Neural progenitor cell (in vitro differentiated cells): ENCODE measurements at regions not wholly inside any gene's neighbourhood (a gene's known extent, or its start where the extent isn't known, plus 50 kb on each side); places are given as distances from the start of the nearest gene placed in this dataset.

Source experiments
- DNase-seq: peaks from one replicate; pipeline ENCODE4 v3.0.0-alpha.2; 2016; ENCODE audit warnings: low spot score
- H2AFZ ChIP-seq: fragments of 200-600 bp; sonication (generic); replicated peaks from 2 replicates; pipeline ENCODE4 v1.6.1; 2016; ENCODE audit warnings: antibody characterized with exemption
- H3F3A ChIP-seq: fragments of 200-600 bp; sonication (generic); 2 replicates; pipeline ENCODE4 v1.6.1; 2016; ENCODE audit warnings: antibody characterized with exemption, low read depth
- H3K27ac ChIP-seq: fragments of 200-600 bp; sonication (generic); 2 replicates; pipeline ENCODE4 v1.5.1; 2016; ENCODE audit warnings: mild to moderate bottlenecking
- H3K27me3 ChIP-seq: fragments of 200-600 bp; sonication (generic); 2 replicates; pipeline ENCODE4 v1.6.1; 2016; ENCODE audit warnings: mild to moderate bottlenecking, moderate library complexity
- H3K36me3 ChIP-seq: fragments of 200-600 bp; sonication (generic); 2 replicates; pipeline ENCODE4 v1.5.1; 2016
- H3K4me1 ChIP-seq: fragments of 200-600 bp; sonication (generic); 2 replicates; pipeline ENCODE4 v1.6.1; 2016; ENCODE audit warnings: mixed run types
- H3K4me2 ChIP-seq: fragments of 200-600 bp; sonication (generic); 2 replicates; pipeline ENCODE4 v1.6.1; 2016
- H3K4me3 ChIP-seq: fragments of 200-600 bp; sonication (generic); 2 replicates; pipeline ENCODE4 v1.5.1; 2016
- H3K79me2 ChIP-seq: fragments of 200-600 bp; sonication (generic); 2 replicates; pipeline ENCODE4 v1.6.1; 2016; ENCODE audit warnings: low read depth
- H3K9ac ChIP-seq: fragments of 200-600 bp; sonication (generic); 2 replicates; pipeline ENCODE4 v1.6.1; 2016
- H3K9me3 ChIP-seq: fragments of 200-600 bp; sonication (generic); 2 replicates; pipeline ENCODE4 v1.5.1; 2016; ENCODE audit warnings: low read depth
- H4K20me1 ChIP-seq: fragments of 200-600 bp; sonication (generic); 2 replicates; pipeline ENCODE4 v1.6.1; 2016; ENCODE audit warnings: low read depth
- H3K27ac Mint-ChIP-seq: 3 replicates; pipeline ENCODE4 v1.8.0; 2021; ENCODE audit warnings: mixed read lengths
- H3K27me3 Mint-ChIP-seq: 2 replicates; pipeline ENCODE4 v1.8.0; 2022; ENCODE audit warnings: low read depth, mild to moderate bottlenecking, inconsistent platforms, moderate library complexity, mixed read lengths; ENCODE audit not compliant: insufficient read depth
- H3K36me3 Mint-ChIP-seq: 3 replicates; pipeline ENCODE4 v1.8.0; 2021; ENCODE audit warnings: mixed read lengths
- H3K4me1 Mint-ChIP-seq: 3 replicates; pipeline ENCODE4 v1.8.0; 2021; ENCODE audit warnings: mixed read lengths
- H3K4me3 Mint-ChIP-seq: 3 replicates; pipeline ENCODE4 v1.8.0; 2021; ENCODE audit warnings: mild to moderate bottlenecking, moderate library complexity, mixed read lengths
- H3K9me3 Mint-ChIP-seq: 3 replicates; pipeline ENCODE4 v1.8.0; 2020; ENCODE audit warnings: mixed read lengths
- EZH2 ChIP-seq: fragments of 200-600 bp; sonication (generic); IDR thresholded peaks from 2 replicates; pipeline ENCODE4 v1.6.1; 2017; ENCODE audit warnings: antibody characterized with exemption, mild to moderate bottlenecking, moderate library complexity
- EZH2phosphoT487 ChIP-seq: fragments of 200-600 bp; sonication (generic); IDR thresholded peaks from 2 replicates; pipeline ENCODE4 v1.6.1; 2017; ENCODE audit warnings: antibody characterized with exemption
- TF ChIP-seq, protein P1 (sequence below): fragments of 200-600 bp; sonication (generic); IDR thresholded peaks from 2 replicates; pipeline ENCODE4 v1.5.1; 2017; ENCODE audit warnings: antibody characterized with exemption, mild to moderate bottlenecking

DNA sequence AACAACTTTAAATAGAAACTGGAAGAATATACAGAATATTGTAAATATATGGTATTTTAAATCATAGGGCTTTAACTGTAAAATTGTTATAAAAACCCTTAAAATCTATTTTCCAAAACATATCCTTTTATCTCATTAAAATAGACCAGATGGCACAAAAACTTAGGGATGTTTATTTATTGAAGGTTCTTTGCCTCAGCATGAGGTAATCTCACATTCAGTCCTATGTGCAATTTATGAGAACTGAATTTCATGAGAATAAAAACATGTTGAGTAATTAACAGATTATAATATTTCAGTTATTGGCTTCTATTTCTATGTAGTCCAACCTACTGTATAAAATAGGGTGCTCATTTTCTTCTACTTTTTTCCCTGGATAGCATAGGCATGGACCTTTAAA is 329.2 kb upstream of the PRR16 start:
- H3K4me2 ChIP-seq = no peak overlapping the region
- H3K36me3 Mint-ChIP-seq = peaks cover 2% of the 10 kb centered on the region
- H3K4me1 Mint-ChIP-seq = peaks cover 2% of the 10 kb centered on the region
- no peak overlapping the region for H3K27ac ChIP-seq
- no peak overlapping the region for H3K27ac Mint-ChIP-seq
- H3K27me3 ChIP-seq = no peaks in the 10 kb centered on the region
- no peaks in the 10 kb centered on the region for H3F3A ChIP-seq
- H3K4me3 ChIP-seq = no peak overlapping the region
- no peaks in the 10 kb centered on the region for H3K27me3 Mint-ChIP-seq
- H3K36me3 ChIP-seq = no peaks in the 10 kb centered on the region
- H3K9ac ChIP-seq = no peak overlapping the region
- H3K9me3 Mint-ChIP-seq = peaks cover 6% of the 10 kb centered on the region
- TF ChIP-seq, protein P1, sequence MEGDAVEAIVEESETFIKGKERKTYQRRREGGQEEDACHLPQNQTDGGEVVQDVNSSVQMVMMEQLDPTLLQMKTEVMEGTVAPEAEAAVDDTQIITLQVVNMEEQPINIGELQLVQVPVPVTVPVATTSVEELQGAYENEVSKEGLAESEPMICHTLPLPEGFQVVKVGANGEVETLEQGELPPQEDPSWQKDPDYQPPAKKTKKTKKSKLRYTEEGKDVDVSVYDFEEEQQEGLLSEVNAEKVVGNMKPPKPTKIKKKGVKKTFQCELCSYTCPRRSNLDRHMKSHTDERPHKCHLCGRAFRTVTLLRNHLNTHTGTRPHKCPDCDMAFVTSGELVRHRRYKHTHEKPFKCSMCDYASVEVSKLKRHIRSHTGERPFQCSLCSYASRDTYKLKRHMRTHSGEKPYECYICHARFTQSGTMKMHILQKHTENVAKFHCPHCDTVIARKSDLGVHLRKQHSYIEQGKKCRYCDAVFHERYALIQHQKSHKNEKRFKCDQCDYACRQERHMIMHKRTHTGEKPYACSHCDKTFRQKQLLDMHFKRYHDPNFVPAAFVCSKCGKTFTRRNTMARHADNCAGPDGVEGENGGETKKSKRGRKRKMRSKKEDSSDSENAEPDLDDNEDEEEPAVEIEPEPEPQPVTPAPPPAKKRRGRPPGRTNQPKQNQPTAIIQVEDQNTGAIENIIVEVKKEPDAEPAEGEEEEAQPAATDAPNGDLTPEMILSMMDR = no peak
- TF ChIP-seq EZH2 (no peak), EZH2phosphoT487 (no peak)
- no peaks in the 10 kb centered on the region for H4K20me1 ChIP-seq
- no peak for DNase-seq
- H3K79me2 ChIP-seq = no peaks in the 10 kb centered on the region
- H3K9me3 ChIP-seq = no peaks in the 10 kb centered on the region
- H2AFZ ChIP-seq = no peak overlapping the region
- H3K4me1 ChIP-seq = no peaks in the 10 kb centered on the region
- no peak overlapping the region for H3K4me3 Mint-ChIP-seq

DNA sequence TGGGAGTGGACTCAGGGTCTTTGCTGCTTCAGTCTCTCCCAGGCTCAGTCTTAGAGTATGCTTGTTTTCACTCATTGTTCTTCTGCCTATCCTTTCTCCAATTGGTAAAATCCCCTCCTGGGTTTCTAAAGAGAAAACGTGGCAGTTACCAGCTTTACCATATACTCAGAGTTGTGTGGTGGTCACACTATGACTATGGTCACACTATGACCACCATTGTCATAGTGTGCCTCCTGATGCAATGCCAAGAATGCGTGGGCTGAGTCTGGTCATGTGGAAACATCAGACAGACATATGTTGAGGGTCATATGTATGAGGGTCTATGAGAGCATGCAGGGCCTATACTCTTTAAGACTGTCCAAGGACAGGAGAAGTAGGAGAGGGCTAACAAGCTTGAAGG is 326.5 kb upstream of the PRR16 start:
- Histone ChIP-seq H2AFZ (no peak overlapping the region), H4K20me1 (no peaks in the 10 kb centered on the region), H3K4me2 (no peak overlapping the region), H3K9me3 (no peaks in the 10 kb centered on the region), H3K27me3 (no peaks in the 10 kb centered on the region), H3K9ac (no peak overlapping the region), H3K4me1 (no peaks in the 10 kb centered on the region), H3K27ac (no peak overlapping the region), H3F3A (no peaks in the 10 kb centered on the region), H3K4me3 (no peak overlapping the region), H3K79me2 (no peaks in the 10 kb centered on the region), H3K36me3 (no peaks in the 10 kb centered on the region)
- Mint-ChIP-seq H3K4me3 (no peak overlapping the region), H3K27me3 (no peaks in the 10 kb centered on the region), H3K36me3 (peaks cover 2% of the 10 kb centered on the region), H3K4me1 (peaks cover 2% of the 10 kb centered on the region), H3K9me3 (peaks cover 2% of the 10 kb centered on the region), H3K27ac (no peak overlapping the region)
- no peak for DNase-seq
- TF ChIP-seq EZH2phosphoT487 = no peak

DNA sequence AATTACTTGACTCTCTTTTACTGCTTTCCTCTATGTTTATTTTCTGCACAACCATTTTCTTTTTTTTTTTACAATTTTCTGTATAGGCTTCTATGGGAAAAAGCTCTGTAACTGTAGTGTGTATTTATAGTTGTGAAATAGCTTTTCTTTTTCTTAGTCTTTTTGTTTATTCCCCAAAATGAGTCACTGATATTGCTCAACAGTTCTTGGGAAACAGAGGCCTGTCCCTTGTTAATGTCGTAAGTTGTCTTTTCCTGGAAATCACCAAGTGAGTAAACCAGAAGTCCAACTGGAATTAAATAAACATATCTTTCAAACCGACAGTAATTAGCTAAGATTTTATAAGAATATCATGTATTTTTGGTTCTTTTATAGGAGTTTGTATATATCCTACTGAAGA is 325.1 kb upstream of the PRR16 start:
- no peak overlapping the region for H3K9ac ChIP-seq

DNA sequence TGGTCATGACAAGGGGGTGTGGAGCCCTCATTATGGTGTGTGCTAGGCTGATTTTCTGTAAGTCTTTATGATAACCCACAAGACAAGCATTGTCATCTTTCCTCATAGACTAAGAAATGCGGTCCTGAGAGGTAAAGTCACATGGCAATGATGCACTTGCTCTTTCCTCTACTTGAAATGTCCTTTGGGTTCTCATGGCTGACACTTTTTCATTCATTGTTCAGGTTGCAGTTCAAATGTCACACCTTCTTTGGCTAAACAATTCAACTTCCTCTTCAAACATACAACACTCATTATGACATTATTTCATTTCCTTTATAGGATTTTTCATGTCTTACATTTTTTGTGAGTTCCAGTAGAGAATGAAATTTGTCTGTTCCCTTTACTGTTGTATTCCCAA is 323.6 kb upstream of the PRR16 start:
- no peaks in the 10 kb centered on the region for H3K36me3 ChIP-seq
- no peak overlapping the region for H3K27ac ChIP-seq
- no peaks in the 10 kb centered on the region for H3K4me1 ChIP-seq
- H3K4me3 ChIP-seq = no peak overlapping the region
- Mint-ChIP-seq H3K4me1 (no peaks in the 10 kb centered on the region), H3K27me3 (no peaks in the 10 kb centered on the region), H3K27ac (no peak overlapping the region), H3K9me3 (peaks cover 12% of the 10 kb centered on the region), H3K36me3 (peaks cover 1% of the 10 kb centered on the region), H3K4me3 (no peak overlapping the region)
- H4K20me1 ChIP-seq = no peaks in the 10 kb centered on the region
- TF ChIP-seq EZH2 = no peak
- no peak for TF ChIP-seq EZH2phosphoT487
- TF ChIP-seq, protein P1 = no peak
- H3F3A ChIP-seq = no peaks in the 10 kb centered on the region
- DNase-seq = no peak
- no peaks in the 10 kb centered on the region for H3K79me2 ChIP-seq
- no peaks in the 10 kb centered on the region for H3K9me3 ChIP-seq
- H3K4me2 ChIP-seq = no peak overlapping the region
- H2AFZ ChIP-seq = no peak overlapping the region
- no peaks in the 10 kb centered on the region for H3K27me3 ChIP-seq
- H3K9ac ChIP-seq = no peak overlapping the region

More for the DNA sequence above, 325.1 kb upstream of the PRR16 start:
- no peak overlapping the region for H2AFZ ChIP-seq
- no peaks in the 10 kb centered on the region for H3F3A ChIP-seq
- H3K9me3 ChIP-seq = no peaks in the 10 kb centered on the region
- no peaks in the 10 kb centered on the region for H3K4me1 ChIP-seq
- H4K20me1 ChIP-seq = no peaks in the 10 kb centered on the region
- no peaks in the 10 kb centered on the region for H3K36me3 ChIP-seq
- H3K27ac Mint-ChIP-seq = no peak overlapping the region
- H3K4me3 ChIP-seq = no peak overlapping the region
- H3K4me3 Mint-ChIP-seq = no peak overlapping the region
- no peaks in the 10 kb centered on the region for H3K36me3 Mint-ChIP-seq
- H3K79me2 ChIP-seq = no peaks in the 10 kb centered on the region
- TF ChIP-seq EZH2phosphoT487 (no peak), EZH2 (no peak)
- TF ChIP-seq, protein P1 = no peak
- no peak for DNase-seq
- no peaks in the 10 kb centered on the region for H3K27me3 ChIP-seq
- no peaks in the 10 kb centered on the region for H3K4me1 Mint-ChIP-seq
- H3K4me2 ChIP-seq = no peak overlapping the region
- peaks cover under 1% of the 10 kb centered on the region for H3K9me3 Mint-ChIP-seq
- no peak overlapping the region for H3K27ac ChIP-seq
- no peaks in the 10 kb centered on the region for H3K27me3 Mint-ChIP-seq
